Sigmoid colon (tissue), 6 donors: ENCODE measurements at regions not wholly inside any gene's neighbourhood (a gene's known extent, or its start where the extent isn't known, plus 50 kb on each side); places are given as distances from the start of the nearest gene placed in this dataset.

Experiments
- DNase-seq: peaks from one replicate; pipeline ENCODE4 v3.0.0-alpha.2; 2019
- H3K27ac ChIP-seq, 4 donors: fragments of 200-600 bp; sonication (generic); one replicate each; pipeline ENCODE4 v1.5.1; 2016 to 2019; ENCODE audit warnings: mild to moderate bottlenecking in 1 of 4
- H3K27me3 ChIP-seq, 3 donors: fragments of 200-600 bp; sonication (generic); one replicate each; pipeline ENCODE4 v1.5.1; 2019; ENCODE audit warnings: mild to moderate bottlenecking in 1 of 3
- H3K36me3 ChIP-seq, 4 donors: fragments of 200-600 bp; sonication (generic); one replicate each; pipeline ENCODE4 v1.5.1; 2016 to 2019
- H3K4me1 ChIP-seq, 4 donors: fragments of 200-600 bp; sonication (generic); one replicate each; pipeline ENCODE4 v1.5.1; 2017 to 2019
- H3K4me3 ChIP-seq, 4 donors: fragments of 200-600 bp; sonication (generic); one replicate each; pipeline ENCODE4 v1.5.1; 2017 to 2019; ENCODE audit warnings: mild to moderate bottlenecking in 2 of 4, moderate library complexity in 1 of 4
- H3K9me3 ChIP-seq, 4 donors: fragments of 200-600 bp in 3 of 4; sonication (generic) in 3 of 4; one replicate each; pipeline versions ENCODE4 v1.5.1 to v1.6.1; 2013 to 2019
- EP300 ChIP-seq, 4 donors: sonication (generic); formaldehyde crosslinking; IDR thresholded peaks; one replicate each; pipeline ENCODE4 v1.6.1; 2017; ENCODE audit warnings: antibody characterized with exemption in 4 of 4
- POLR2A ChIP-seq, 2 donors: fragments of 450-650 bp; IDR thresholded peaks; one replicate each; pipeline ENCODE4 v1.6.1; 2016; ENCODE audit warnings: antibody characterized with exemption in 2 of 2, mild to moderate bottlenecking in 2 of 2, moderate library complexity in 2 of 2
- POLR2AphosphoS5 ChIP-seq, 4 donors: sonication (generic); formaldehyde crosslinking; IDR thresholded peaks; one replicate each; pipeline ENCODE4 v1.6.1; 2017; ENCODE audit warnings: antibody characterized with exemption in 4 of 4
- WGBS, 2 donors: extraction: QIAGEN DNeasy Blood & Tissue Kit; methylation state at CpG; one replicate each; pipeline ENCODE4 v1.1.7; 2013; 5-methylcytosine and 5-hydroxymethylcytosine counted together
- intact Hi-C: fragments of 100-400 bp; cut with DNase I; formaldehyde crosslinking; loops from one replicate; pipeline ENCODE4 v1.15.1; 2023
- TF ChIP-seq, protein P1 (sequence below), 4 experiments: fragments of 450-650 bp in 3 of 4; fragments of 200-600 bp in 1 of 4; IDR thresholded peaks; one replicate each; pipeline ENCODE4 v1.5.1; 2016 to 2019; ENCODE audit warnings: antibody characterized with exemption in 4 of 4, mild to moderate bottlenecking in 3 of 4, moderate library complexity in 2 of 4
- donor health status: healthy with polysubstance abuse.
- donor health status: healthy.

DNA sequence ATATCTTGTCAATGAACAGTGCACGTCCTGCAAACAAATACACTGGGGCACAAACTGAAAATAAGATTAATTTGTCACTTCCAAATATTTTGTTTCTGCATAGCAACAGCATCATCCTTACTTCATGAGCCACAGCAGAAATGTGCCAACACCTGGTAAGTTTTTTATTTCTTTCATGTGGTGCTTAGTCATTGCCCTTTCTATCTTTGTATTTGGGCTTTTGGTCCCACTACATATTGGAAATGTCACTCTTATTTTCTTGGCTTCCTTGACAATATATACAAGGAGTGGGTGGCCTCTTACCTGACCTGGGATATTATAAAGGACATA is 208.0 kb downstream of the RBM43 start:
- H3K4me1 ChIP-seq: peaks cover 0 to 19% (median 2%) of the 10 kb centered on the region in 4 donors
- no peak for DNase-seq
- H3K27me3 ChIP-seq: no peaks in the 10 kb centered on the region
- 53 to 58% methylated on average over 1 of the region's 1 CpG for WGBS, 2 donors
- intact Hi-C loops: loop anchor here (5.0 to 10.0 kb wide), 3 partner anchors 181 to 1456 kb away; partner anchors contain the start of gene RND3
- no peak overlapping the region for H3K4me3 ChIP-seq
- no peaks in the 10 kb centered on the region for H3K9me3 ChIP-seq
- H3K36me3 ChIP-seq: no peaks in the 10 kb centered on the region
- no peak overlapping the region for H3K27ac ChIP-seq
- TF ChIP-seq, protein P1, sequence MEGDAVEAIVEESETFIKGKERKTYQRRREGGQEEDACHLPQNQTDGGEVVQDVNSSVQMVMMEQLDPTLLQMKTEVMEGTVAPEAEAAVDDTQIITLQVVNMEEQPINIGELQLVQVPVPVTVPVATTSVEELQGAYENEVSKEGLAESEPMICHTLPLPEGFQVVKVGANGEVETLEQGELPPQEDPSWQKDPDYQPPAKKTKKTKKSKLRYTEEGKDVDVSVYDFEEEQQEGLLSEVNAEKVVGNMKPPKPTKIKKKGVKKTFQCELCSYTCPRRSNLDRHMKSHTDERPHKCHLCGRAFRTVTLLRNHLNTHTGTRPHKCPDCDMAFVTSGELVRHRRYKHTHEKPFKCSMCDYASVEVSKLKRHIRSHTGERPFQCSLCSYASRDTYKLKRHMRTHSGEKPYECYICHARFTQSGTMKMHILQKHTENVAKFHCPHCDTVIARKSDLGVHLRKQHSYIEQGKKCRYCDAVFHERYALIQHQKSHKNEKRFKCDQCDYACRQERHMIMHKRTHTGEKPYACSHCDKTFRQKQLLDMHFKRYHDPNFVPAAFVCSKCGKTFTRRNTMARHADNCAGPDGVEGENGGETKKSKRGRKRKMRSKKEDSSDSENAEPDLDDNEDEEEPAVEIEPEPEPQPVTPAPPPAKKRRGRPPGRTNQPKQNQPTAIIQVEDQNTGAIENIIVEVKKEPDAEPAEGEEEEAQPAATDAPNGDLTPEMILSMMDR (IDR thresholded peaks at IDR 0.05): no peak
- no peak for TF ChIP-seq POLR2AphosphoS5 (IDR thresholded peaks at IDR 0.05)
- TF ChIP-seq EP300 (IDR thresholded peaks at IDR 0.05): no peak
- TF ChIP-seq POLR2A (IDR thresholded peaks at IDR 0.05): no peak

DNA sequence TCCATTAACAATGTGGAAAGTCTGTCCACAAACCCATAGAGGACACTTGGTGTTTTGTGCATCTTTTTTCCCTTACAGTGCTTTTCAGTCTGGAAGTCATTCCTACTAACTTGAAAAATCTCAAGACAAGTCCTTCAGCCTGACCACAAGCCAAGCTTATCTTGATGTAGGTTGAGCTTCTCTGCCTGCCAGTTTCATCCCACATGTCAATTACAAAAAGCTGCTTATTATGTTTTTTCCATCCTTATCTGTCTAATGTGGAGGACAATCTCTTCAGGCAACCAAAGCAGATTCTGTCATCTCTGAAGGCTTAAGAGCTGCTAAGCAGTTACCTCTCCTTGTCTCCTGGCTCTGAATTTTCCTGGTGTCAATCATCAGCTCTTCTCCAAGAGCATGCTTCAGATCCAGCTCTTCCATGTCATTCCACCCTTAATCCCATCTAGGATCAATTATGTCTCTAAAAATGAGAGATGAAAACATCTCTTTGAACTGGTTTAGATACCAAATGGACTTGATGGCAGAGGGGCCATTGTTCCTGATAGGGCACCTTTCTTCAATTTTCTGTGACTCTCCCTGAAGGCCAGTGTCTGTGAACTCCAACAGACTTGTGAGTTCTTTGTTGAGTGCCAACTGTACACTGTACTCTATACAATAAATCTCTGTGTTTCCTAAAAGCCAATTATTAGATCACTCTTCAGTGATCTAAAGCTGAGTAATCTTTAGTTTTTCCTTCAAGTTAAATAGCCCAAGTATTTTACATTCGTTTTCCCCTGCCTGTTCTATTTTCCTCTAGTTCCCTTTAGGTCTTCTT is 208.6 kb downstream of the RBM43 start:
- 54 to 68% methylated on average over 1 of the region's 1 CpG for WGBS, 2 donors
- no peak for TF ChIP-seq POLR2AphosphoS5 (IDR thresholded peaks at IDR 0.05)
- no peak for TF ChIP-seq EP300 (IDR thresholded peaks at IDR 0.05)
- TF ChIP-seq, protein P1 (IDR thresholded peaks at IDR 0.05): no peak
- no peak for TF ChIP-seq POLR2A (IDR thresholded peaks at IDR 0.05)
- Histone ChIP-seq H3K4me1 (peaks cover 0 to 19% (median 2%) of the 10 kb centered on the region in 4 donors), H3K27ac (no peak overlapping the region), H3K27me3 (no peaks in the 10 kb centered on the region), H3K36me3 (no peaks in the 10 kb centered on the region), H3K9me3 (no peaks in the 10 kb centered on the region), H3K4me3 (no peak overlapping the region)
- DNase-seq: no peak
- intact Hi-C loops: loop anchor here (5.0 to 10.0 kb wide), 3 partner anchors 182 to 1456 kb away; partner anchors contain the start of gene RND3

DNA sequence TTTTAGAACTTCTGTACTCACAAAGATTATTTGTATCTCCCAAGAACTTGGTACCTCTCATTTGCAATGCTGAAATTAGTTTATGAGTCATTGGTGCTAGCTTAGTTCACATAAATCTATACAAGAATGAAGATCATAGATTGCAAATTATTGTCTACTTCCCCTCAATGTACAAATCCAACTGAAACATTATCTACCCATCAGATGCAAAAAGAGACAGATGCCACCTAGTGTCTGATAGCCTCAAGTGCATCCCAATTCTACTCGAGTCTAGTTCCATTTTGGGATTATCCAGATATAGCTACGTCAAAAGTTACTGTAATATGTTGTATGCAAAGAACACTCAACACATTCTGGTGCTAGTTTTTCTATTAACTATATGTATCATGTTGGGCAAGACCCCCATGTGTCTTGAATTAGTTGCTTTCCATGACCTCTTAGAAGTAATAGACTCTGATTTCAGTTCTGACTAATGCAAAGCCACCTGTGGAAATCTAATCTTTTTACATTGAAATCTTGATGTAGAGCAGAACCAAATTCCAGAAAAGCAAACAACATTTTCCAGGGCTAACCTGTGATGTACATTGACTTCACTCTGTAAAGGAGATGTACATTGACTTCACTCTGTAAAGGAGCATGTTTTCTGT is 210.0 kb downstream of the RBM43 start:
- TF ChIP-seq, protein P1 (IDR thresholded peaks at IDR 0.05): peak; percentile 35 to 73 (median 66)
- TF ChIP-seq POLR2AphosphoS5 (IDR thresholded peaks at IDR 0.05) (no peak), POLR2A (IDR thresholded peaks at IDR 0.05) (no peak), EP300 (IDR thresholded peaks at IDR 0.05) (no peak)
- H3K9me3 ChIP-seq: no peaks in the 10 kb centered on the region
- 2 to 8% methylated on average over 2 of the region's 2 CpGs for WGBS, 2 donors
- no peak overlapping the region for H3K4me3 ChIP-seq
- H3K27ac ChIP-seq: no peak overlapping the region
- no peak for DNase-seq
- H3K36me3 ChIP-seq: no peaks in the 10 kb centered on the region
- intact Hi-C loops: loop anchor here (5.0 to 10.0 kb wide), 3 partner anchors 183 to 1454 kb away; partner anchors contain the start of gene RND3
- no peaks in the 10 kb centered on the region for H3K27me3 ChIP-seq
- H3K4me1 ChIP-seq: peaks cover 0 to 19% (median 2%) of the 10 kb centered on the region in 4 donors

DNA sequence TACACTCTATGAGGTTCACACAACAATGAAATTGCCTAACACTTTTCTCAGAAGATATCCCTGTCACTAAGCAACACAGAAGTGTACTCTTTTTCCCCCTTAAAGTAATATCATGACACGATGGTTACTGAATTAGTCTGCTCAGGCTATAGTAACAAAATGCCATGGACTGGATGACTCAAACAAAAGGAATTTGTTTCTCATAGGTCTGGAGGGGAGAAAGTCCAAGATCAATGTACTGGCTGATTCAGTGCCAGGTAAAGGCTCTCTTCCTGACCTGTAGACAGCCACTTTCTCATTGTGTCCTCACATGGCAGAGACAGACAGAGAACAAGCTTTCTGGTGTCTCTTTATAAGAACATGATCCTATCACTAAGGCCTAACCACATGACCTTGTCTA is 211.9 kb downstream of the RBM43 start:
- Histone ChIP-seq H3K9me3 (no peaks in the 10 kb centered on the region), H3K36me3 (no peaks in the 10 kb centered on the region), H3K27me3 (no peaks in the 10 kb centered on the region), H3K4me1 (peaks cover 0 to 19% (median 2%) of the 10 kb centered on the region in 4 donors), H3K4me3 (no peak overlapping the region), H3K27ac (no peak overlapping the region)
- 39 to 67% methylated on average over 1 of the region's 1 CpG for WGBS, 2 donors
- no peak for DNase-seq
- intact Hi-C loops: loop anchor here (5.0 to 10.0 kb wide), 3 partner anchors 185 to 1452 kb away; partner anchors contain the start of gene RND3
- TF ChIP-seq, protein P1 (IDR thresholded peaks at IDR 0.05): no peak
- TF ChIP-seq EP300 (IDR thresholded peaks at IDR 0.05) (no peak), POLR2A (IDR thresholded peaks at IDR 0.05) (no peak), POLR2AphosphoS5 (IDR thresholded peaks at IDR 0.05) (no peak)
